Activated naive CD8-positive, alpha-beta T cell treated with anti-CD3 and anti-CD28 coated beads, Interleukin-2, amount 50 U/mL, for 24 hours (primary cell): ENCODE measurements at regions not wholly inside any gene's neighbourhood (a gene's known extent, or its start where the extent isn't known, plus 50 kb on each side); places are given as distances from the start of the nearest gene placed in this dataset.
"Not testable (repeated sequence)": the region's sequence is repeated elsewhere in the genome, so short reads cannot be mapped to it uniquely, and the experiment has no call there.

Experiments used
- ATAC-seq: fragments of 150-1000 bp; cut with Tn5 transposase; one replicate; pipeline ENCODE4 v1.10.0; 2021
- DNase-seq: peaks from one replicate; pipeline ENCODE4 v3.0.0; 2021
- H3K27ac Mint-ChIP-seq: one replicate; pipeline ENCODE4 v1.8.0; 2021; ENCODE audit warnings: mild to moderate bottlenecking, mixed read lengths
- H3K27me3 Mint-ChIP-seq: one replicate; pipeline ENCODE4 v1.8.0; 2021; ENCODE audit warnings: mixed read lengths
- H3K36me3 Mint-ChIP-seq: one replicate; pipeline ENCODE4 v1.8.0; 2021; ENCODE audit warnings: low read depth, mixed read lengths
- H3K4me1 Mint-ChIP-seq: one replicate; pipeline ENCODE4 v1.8.0; 2021; ENCODE audit warnings: mixed read lengths
- H3K4me3 Mint-ChIP-seq: one replicate; pipeline ENCODE4 v1.8.0; 2021; ENCODE audit warnings: mild to moderate bottlenecking, moderate library complexity, mixed read lengths
- H3K9me3 Mint-ChIP-seq: one replicate; pipeline ENCODE4 v1.8.0; 2021; ENCODE audit warnings: mixed read lengths

- Mint-ChIP-seq H3K4me1 (no peaks in the 10 kb centered on the region), H3K4me3 (no peak overlapping the region), H3K27me3 (no peaks in the 10 kb centered on the region), H3K27ac (no peak overlapping the region), H3K36me3 (no peaks in the 10 kb centered on the region), H3K9me3 (no peaks in the 10 kb centered on the region)
- ATAC-seq (no peak), DNase-seq (no peak)
Observed at GRCh38 chr5:58300346-58300895, 159.5 kb downstream of the PLK2 start.

- no peaks in the 10 kb centered on the region for H3K36me3 Mint-ChIP-seq
- ATAC-seq = no peak
- no peaks in the 10 kb centered on the region for H3K9me3 Mint-ChIP-seq
- no peak overlapping the region for H3K4me3 Mint-ChIP-seq
- DNase-seq = no peak
- no peaks in the 10 kb centered on the region for H3K27me3 Mint-ChIP-seq
- H3K4me1 Mint-ChIP-seq = peaks cover 6% of the 10 kb centered on the region
- no peak overlapping the region for H3K27ac Mint-ChIP-seq
Observed at GRCh38 chr5:58299256-58299655, 160.6 kb downstream of the PLK2 start.

GRCh38 chr5:58294598-58295305 is 165.1 kb downstream of the PLK2 start:
- ATAC-seq (peak; percentile 49), DNase-seq (no peak)
- no peak overlapping the region for H3K4me3 Mint-ChIP-seq
- H3K27ac Mint-ChIP-seq = no peak overlapping the region
- no peaks in the 10 kb centered on the region for H3K36me3 Mint-ChIP-seq
- H3K4me1 Mint-ChIP-seq = peaks cover 6% of the 10 kb centered on the region
- H3K9me3 Mint-ChIP-seq = no peaks in the 10 kb centered on the region
- H3K27me3 Mint-ChIP-seq = no peaks in the 10 kb centered on the region

GRCh38 chr5:58288275-58288674 is 171.6 kb downstream of the PLK2 start:
- H3K4me3 Mint-ChIP-seq, H3K9me3 Mint-ChIP-seq, H3K27me3 Mint-ChIP-seq, H3K36me3 Mint-ChIP-seq, H3K4me1 Mint-ChIP-seq, DNase-seq, ATAC-seq, H3K27ac Mint-ChIP-seq: not testable (repeated sequence)

GRCh38 chr5:58286741-58287140 is 173.1 kb downstream of the PLK2 start:
- Mint-ChIP-seq H3K4me3 (no peak overlapping the region), H3K4me1 (no peaks in the 10 kb centered on the region), H3K9me3 (no peaks in the 10 kb centered on the region), H3K36me3 (no peaks in the 10 kb centered on the region), H3K27me3 (no peaks in the 10 kb centered on the region), H3K27ac (no peak overlapping the region)
- ATAC-seq (no peak), DNase-seq (no peak)

- Mint-ChIP-seq H3K4me1 (no peaks in the 10 kb centered on the region), H3K27me3 (no peaks in the 10 kb centered on the region), H3K36me3 (no peaks in the 10 kb centered on the region), H3K27ac (no peak overlapping the region), H3K9me3 (no peaks in the 10 kb centered on the region), H3K4me3 (no peak overlapping the region)
- ATAC-seq = no peak
- DNase-seq = no peak
Observed at GRCh38 chr5:58285900-58286299, 174.0 kb downstream of the PLK2 start.

GRCh38 chr5:58284886-58285285 is 175.0 kb downstream of the PLK2 start:
- Mint-ChIP-seq H3K4me3 (no peak overlapping the region), H3K4me1 (no peaks in the 10 kb centered on the region), H3K27me3 (no peaks in the 10 kb centered on the region), H3K9me3 (no peaks in the 10 kb centered on the region), H3K36me3 (no peaks in the 10 kb centered on the region), H3K27ac (no peak overlapping the region)
- no peak for DNase-seq
- ATAC-seq = no peak

- Mint-ChIP-seq H3K4me1 (no peaks in the 10 kb centered on the region), H3K27me3 (peaks cover 2% of the 10 kb centered on the region), H3K27ac (no peak overlapping the region), H3K4me3 (no peak overlapping the region), H3K9me3 (no peaks in the 10 kb centered on the region), H3K36me3 (no peaks in the 10 kb centered on the region)
- no peak for ATAC-seq
- DNase-seq = no peak
Observed at GRCh38 chr5:58281189-58281588, 178.7 kb downstream of the PLK2 start.

- Mint-ChIP-seq H3K9me3 (no peaks in the 10 kb centered on the region), H3K27me3 (peaks cover 2% of the 10 kb centered on the region), H3K27ac (no peak overlapping the region), H3K4me1 (no peaks in the 10 kb centered on the region), H3K36me3 (no peaks in the 10 kb centered on the region), H3K4me3 (no peak overlapping the region)
- ATAC-seq (no peak), DNase-seq (no peak)
Observed at GRCh38 chr5:58279259-58279658, 180.6 kb downstream of the PLK2 start.

- Mint-ChIP-seq H3K27me3 (peaks cover 2% of the 10 kb centered on the region), H3K36me3 (no peaks in the 10 kb centered on the region), H3K27ac (no peak overlapping the region), H3K4me3 (no peak overlapping the region), H3K4me1 (no peaks in the 10 kb centered on the region), H3K9me3 (no peaks in the 10 kb centered on the region)
- DNase-seq (no peak), ATAC-seq (no peak)
Observed at GRCh38 chr5:58276431-58276830, 183.5 kb downstream of the PLK2 start.

- DNase-seq (no peak), ATAC-seq (no peak)
- Mint-ChIP-seq H3K9me3 (no peaks in the 10 kb centered on the region), H3K4me1 (no peaks in the 10 kb centered on the region), H3K27me3 (peaks cover 2% of the 10 kb centered on the region), H3K36me3 (no peaks in the 10 kb centered on the region), H3K4me3 (no peak overlapping the region), H3K27ac (no peak overlapping the region)
Observed at GRCh38 chr5:58275516-58275915, 184.4 kb downstream of the PLK2 start.

GRCh38 chr5:58274191-58274590 is 185.7 kb downstream of the PLK2 start:
- Mint-ChIP-seq H3K36me3 (no peaks in the 10 kb centered on the region), H3K4me1 (no peaks in the 10 kb centered on the region), H3K27ac (no peak overlapping the region), H3K27me3 (peaks cover 2% of the 10 kb centered on the region), H3K9me3 (no peaks in the 10 kb centered on the region), H3K4me3 (no peak overlapping the region)
- DNase-seq = no peak
- no peak for ATAC-seq

- Mint-ChIP-seq H3K36me3 (no peaks in the 10 kb centered on the region), H3K27ac (no peak overlapping the region), H3K4me3 (no peak overlapping the region), H3K9me3 (no peaks in the 10 kb centered on the region), H3K27me3 (peaks cover under 1% of the 10 kb centered on the region), H3K4me1 (no peaks in the 10 kb centered on the region)
- ATAC-seq = no peak
- no peak for DNase-seq
Observed at GRCh38 chr5:58273711-58274110, 186.2 kb downstream of the PLK2 start.

GRCh38 chr5:58268268-58268667 is 191.6 kb downstream of the PLK2 start:
- DNase-seq (no peak), ATAC-seq (no peak)
- H3K36me3 Mint-ChIP-seq = no peaks in the 10 kb centered on the region
- H3K4me1 Mint-ChIP-seq = no peaks in the 10 kb centered on the region
- no peak overlapping the region for H3K27ac Mint-ChIP-seq
- H3K4me3 Mint-ChIP-seq = no peak overlapping the region
- H3K9me3 Mint-ChIP-seq = no peaks in the 10 kb centered on the region
- no peaks in the 10 kb centered on the region for H3K27me3 Mint-ChIP-seq

GRCh38 chr5:58266402-58266801 is 193.5 kb downstream of the PLK2 start:
- ATAC-seq = no peak
- Mint-ChIP-seq H3K4me1 (no peaks in the 10 kb centered on the region), H3K27me3 (peaks cover 3% of the 10 kb centered on the region), H3K9me3 (no peaks in the 10 kb centered on the region), H3K36me3 (no peaks in the 10 kb centered on the region), H3K4me3 (no peak overlapping the region), H3K27ac (no peak overlapping the region)
- no peak for DNase-seq
